C4-2B (cell line): ENCODE measurements at regions not wholly inside any gene's neighbourhood (a gene's known extent, or its start where the extent isn't known, plus 50 kb on each side); places are given as distances from the start of the nearest gene placed in this dataset.

Experiments used
- ZFX ChIP-seq: fragments of 450-650 bp; IDR thresholded peaks from 2 replicates; pipeline ENCODE4 v1.6.1; 2017
- TF ChIP-seq, protein P1 (sequence below): fragments of 450-650 bp; conservative IDR thresholded peaks from 2 replicates; pipeline ENCODE4 v1.5.1; 2017; ENCODE audit warnings: mild to moderate bottlenecking

DNA sequence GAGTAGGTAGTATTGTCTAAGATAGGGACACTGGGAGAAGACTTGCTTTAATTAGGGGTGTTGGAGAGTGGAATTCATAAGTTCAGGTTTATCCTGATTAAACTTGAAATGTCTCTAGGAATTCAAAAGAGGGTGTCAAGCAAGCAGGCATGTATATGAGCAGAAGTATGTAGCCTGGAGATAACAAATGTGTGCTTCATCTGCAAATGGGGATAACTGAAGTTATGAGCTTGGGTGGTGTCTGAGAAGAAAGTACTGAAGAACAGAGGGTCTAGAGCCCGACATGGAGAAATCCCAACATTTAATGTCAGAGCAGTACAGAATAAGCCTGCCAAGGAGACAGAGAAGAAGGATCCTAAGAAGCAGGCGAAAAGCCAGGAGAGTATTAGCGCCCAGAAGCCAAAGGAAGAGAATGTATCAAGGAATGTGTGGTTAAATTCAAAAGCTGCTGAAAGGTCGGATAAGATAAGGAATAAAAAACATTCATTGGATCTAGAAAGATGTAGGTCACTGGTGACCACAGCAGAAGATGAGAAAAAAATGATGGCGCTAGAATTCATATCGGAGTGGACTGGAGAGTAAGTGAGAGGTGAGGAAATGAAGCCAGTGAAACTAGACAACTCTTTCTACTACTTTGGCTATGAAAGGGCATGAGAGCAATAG, 401.5 kb upstream of the PIK3R1 start:
- TF ChIP-seq, protein P1, sequence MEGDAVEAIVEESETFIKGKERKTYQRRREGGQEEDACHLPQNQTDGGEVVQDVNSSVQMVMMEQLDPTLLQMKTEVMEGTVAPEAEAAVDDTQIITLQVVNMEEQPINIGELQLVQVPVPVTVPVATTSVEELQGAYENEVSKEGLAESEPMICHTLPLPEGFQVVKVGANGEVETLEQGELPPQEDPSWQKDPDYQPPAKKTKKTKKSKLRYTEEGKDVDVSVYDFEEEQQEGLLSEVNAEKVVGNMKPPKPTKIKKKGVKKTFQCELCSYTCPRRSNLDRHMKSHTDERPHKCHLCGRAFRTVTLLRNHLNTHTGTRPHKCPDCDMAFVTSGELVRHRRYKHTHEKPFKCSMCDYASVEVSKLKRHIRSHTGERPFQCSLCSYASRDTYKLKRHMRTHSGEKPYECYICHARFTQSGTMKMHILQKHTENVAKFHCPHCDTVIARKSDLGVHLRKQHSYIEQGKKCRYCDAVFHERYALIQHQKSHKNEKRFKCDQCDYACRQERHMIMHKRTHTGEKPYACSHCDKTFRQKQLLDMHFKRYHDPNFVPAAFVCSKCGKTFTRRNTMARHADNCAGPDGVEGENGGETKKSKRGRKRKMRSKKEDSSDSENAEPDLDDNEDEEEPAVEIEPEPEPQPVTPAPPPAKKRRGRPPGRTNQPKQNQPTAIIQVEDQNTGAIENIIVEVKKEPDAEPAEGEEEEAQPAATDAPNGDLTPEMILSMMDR: no peak
- no peak for TF ChIP-seq ZFX
